H9 (cell line): ENCODE measurements at regions not wholly inside any gene's neighbourhood (a gene's known extent, or its start where the extent isn't known, plus 50 kb on each side); places are given as distances from the start of the nearest gene placed in this dataset.

Source experiments
- DNase-seq: peaks from one replicate; pipeline ENCODE4 v3.0.0-alpha.2; 2017
- H2AFZ ChIP-seq: one replicate; pipeline ENCODE4 v1.6.1; 2013; ENCODE audit warnings: mild to moderate bottlenecking, low read length, control low read depth, moderate library complexity
- H2AK5ac ChIP-seq: 2 replicates; pipeline ENCODE4 v1.6.1; 2013; ENCODE audit warnings: low read length, control low read depth, mixed read lengths; ENCODE audit not compliant: insufficient read length
- H2BK120ac ChIP-seq: one replicate; pipeline ENCODE4 v1.6.1; 2013; ENCODE audit warnings: low read depth, mild to moderate bottlenecking, low read length, control low read depth, inconsistent platforms; ENCODE audit not compliant: poor library complexity, severe bottlenecking
- H2BK12ac ChIP-seq: 2 replicates; pipeline ENCODE4 v1.6.1; 2013; ENCODE audit warnings: low read length, control low read depth, mixed read lengths, low read depth; ENCODE audit not compliant: insufficient read length
- H2BK15ac ChIP-seq: 2 replicates; pipeline ENCODE4 v1.6.1; 2013; ENCODE audit warnings: low read depth, low read length, control low read depth
- H2BK20ac ChIP-seq: one replicate; pipeline ENCODE4 v1.6.1; 2013; ENCODE audit warnings: low read depth, mild to moderate bottlenecking, low read length, control low read depth, inconsistent platforms; ENCODE audit not compliant: poor library complexity, severe bottlenecking
- H2BK5ac ChIP-seq: 2 replicates; pipeline ENCODE4 v1.6.1; 2013; ENCODE audit warnings: low read length, control low read depth, mixed read lengths; ENCODE audit not compliant: insufficient read length
- H3K14ac ChIP-seq: 2 replicates; pipeline ENCODE4 v1.6.1; 2013; ENCODE audit warnings: low read length, control low read depth; ENCODE audit not compliant: insufficient read depth
- H3K18ac ChIP-seq: 2 replicates; pipeline ENCODE4 v1.6.1; 2013; ENCODE audit warnings: low read depth, mild to moderate bottlenecking, mixed read lengths, low read length, control low read depth; ENCODE audit not compliant: insufficient read length
- H3K23ac ChIP-seq: 2 replicates; pipeline ENCODE4 v1.6.1; 2013; ENCODE audit warnings: low read length, control low read depth, mixed read lengths, low read depth; ENCODE audit not compliant: insufficient read length
- H3K23me2 ChIP-seq: 2 replicates; pipeline ENCODE4 v1.6.1; 2013; ENCODE audit warnings: low read depth, mild to moderate bottlenecking, mixed read lengths, low read length, control low read depth; ENCODE audit not compliant: insufficient read length, poor library complexity, severe bottlenecking
- H3K27ac ChIP-seq: 2 replicates; pipeline ENCODE4 v1.5.1; 2013; ENCODE audit warnings: low read length, control low read depth, mixed read lengths, low read depth; ENCODE audit not compliant: insufficient read length
- H3K27me3 ChIP-seq: 2 replicates; pipeline ENCODE4 v1.6.1; 2013; ENCODE audit warnings: low read length, control low read depth, inconsistent platforms; ENCODE audit not compliant: insufficient read depth
- H3K4ac ChIP-seq: 2 replicates; pipeline ENCODE4 v1.6.1; 2013; ENCODE audit warnings: low read depth, mild to moderate bottlenecking, control low read depth, inconsistent platforms, low read length, moderate library complexity
- H3K4me1 ChIP-seq: 2 replicates; pipeline ENCODE4 v1.6.1; 2013; ENCODE audit warnings: low read length, control low read depth, inconsistent platforms; ENCODE audit not compliant: insufficient read depth
- H3K4me2 ChIP-seq: 2 replicates; pipeline ENCODE4 v1.6.1; 2013; ENCODE audit warnings: low read length, control low read depth, mixed read lengths; ENCODE audit not compliant: insufficient read length, insufficient read depth
- H3K56ac ChIP-seq: 2 replicates; pipeline ENCODE4 v1.6.1; 2013; ENCODE audit warnings: low read depth, mild to moderate bottlenecking, mixed read lengths, low read length, control low read depth; ENCODE audit not compliant: insufficient read length
- H3K79me1 ChIP-seq: 2 replicates; pipeline ENCODE4 v1.6.1; 2013; ENCODE audit warnings: low read depth, mild to moderate bottlenecking, moderate library complexity, low read length, control low read depth, inconsistent platforms; ENCODE audit not compliant: insufficient read depth, poor library complexity, severe bottlenecking
- H3K79me2 ChIP-seq: 2 replicates; pipeline ENCODE4 v1.6.1; 2013; ENCODE audit warnings: low read length, control low read depth, inconsistent platforms; ENCODE audit not compliant: insufficient read depth
- H3K9ac ChIP-seq: 2 replicates; pipeline ENCODE4 v1.6.1; 2013; ENCODE audit warnings: low read length, control low read depth, mixed read lengths; ENCODE audit not compliant: insufficient read length; ENCODE audit errors: extremely low read depth
- H3K9me3 ChIP-seq: one replicate; pipeline ENCODE4 v1.6.1; 2013; ENCODE audit warnings: low read depth, low read length, inconsistent platforms; ENCODE audit not compliant: control insufficient read depth
- H3T11ph ChIP-seq: one replicate; pipeline ENCODE4 v1.6.1; 2013; ENCODE audit warnings: mild to moderate bottlenecking, low read length, control low read depth, inconsistent platforms
- H4K20me1 ChIP-seq: one replicate; pipeline ENCODE4 v1.6.1; 2013; ENCODE audit not compliant: control insufficient read depth, insufficient read length, insufficient read depth
- H4K5ac ChIP-seq: 2 replicates; pipeline ENCODE4 v1.6.1; 2013; ENCODE audit warnings: low read depth, mild to moderate bottlenecking, mixed read lengths, low read length, control low read depth; ENCODE audit not compliant: insufficient read length
- H4K8ac ChIP-seq: replicated peaks from 2 replicates; pipeline ENCODE4 v1.6.1; 2013; ENCODE audit warnings: low read length, control low read depth, mixed read lengths, low read depth; ENCODE audit not compliant: insufficient read length
- H4K91ac ChIP-seq: 2 replicates; pipeline ENCODE4 v1.6.1; 2013; ENCODE audit warnings: low read depth, mild to moderate bottlenecking, moderate library complexity, mixed read lengths, low read length, control low read depth; ENCODE audit not compliant: insufficient read length
- H3K27ac Mint-ChIP-seq, 3 experiments: 2 replicates in 2 of 3; 3 replicates in 1 of 3; pipeline ENCODE4 v1.8.0; 2020 to 2021; ENCODE audit warnings: mixed read lengths in 3 of 3, mild to moderate bottlenecking in 1 of 3, moderate library complexity in 1 of 3
- H3K27me3 Mint-ChIP-seq: 2 replicates; pipeline ENCODE4 v1.8.0; 2021; ENCODE audit warnings: low read depth, mild to moderate bottlenecking, moderate library complexity, mixed read lengths
- H3K36me3 Mint-ChIP-seq, 3 experiments: 2 replicates in 2 of 3; 3 replicates in 1 of 3; pipeline ENCODE4 v1.8.0; 2020 to 2021; ENCODE audit warnings: low read depth in 3 of 3, mixed read lengths in 3 of 3; ENCODE audit not compliant: insufficient read depth in 1 of 3
- H3K4me1 Mint-ChIP-seq, 2 experiments: 2 replicates each; pipeline ENCODE4 v1.8.0; 2020; ENCODE audit warnings: mixed read lengths in 2 of 2
- H3K4me3 Mint-ChIP-seq, 2 experiments: 2 replicates in 1 of 2; 3 replicates in 1 of 2; pipeline ENCODE4 v1.8.0; 2020 to 2021; ENCODE audit warnings: mild to moderate bottlenecking in 2 of 2, mixed read lengths in 2 of 2, moderate library complexity in 1 of 2
- H3K9me3 Mint-ChIP-seq, 2 experiments: 2 replicates in 1 of 2; 3 replicates in 1 of 2; pipeline ENCODE4 v1.8.0; 2020; ENCODE audit warnings: mild to moderate bottlenecking in 2 of 2, mixed read lengths in 2 of 2, moderate library complexity in 1 of 2
- CTCF ChIP-seq: fragments of 200-600 bp; sonication (generic); conservative IDR thresholded peaks from 3 replicates; pipeline ENCODE4 v1.8.0; 2021; ENCODE audit warnings: antibody characterized with exemption, mild to moderate bottlenecking
- WGBS: extraction: QIAGEN DNeasy Blood & Tissue Kit; methylation state at CpG from one replicate; pipeline ENCODE4 v1.1.7; 2013; ENCODE audit warnings: missing lambda C conversion rate, low lambda C conversion rate, mixed read lengths; ENCODE audit not compliant: insufficient read length; ENCODE audit errors: extremely low coverage; 5-methylcytosine and 5-hydroxymethylcytosine counted together

- Histone ChIP-seq H4K20me1 (no peaks in the 10 kb centered on the region), H3K27ac (no peak overlapping the region), H3K4me1 (no peaks in the 10 kb centered on the region), H2AFZ (no peak overlapping the region), H3K23me2 (no peaks in the 10 kb centered on the region), H2AK5ac (no peak overlapping the region), H4K5ac (no peak overlapping the region), H2BK12ac (no peak overlapping the region), H2BK5ac (no peak overlapping the region), H4K8ac (no peak overlapping the region), H3K9me3 (no peaks in the 10 kb centered on the region), H3K79me1 (no peaks in the 10 kb centered on the region), H3K18ac (no peak overlapping the region), H3K56ac (no peak overlapping the region), H3K4me2 (no peak overlapping the region), H4K91ac (no peak overlapping the region), H2BK20ac (no peak overlapping the region), H3T11ph (no peak overlapping the region), H2BK15ac (no peak overlapping the region), H3K4ac (no peak overlapping the region), H3K79me2 (no peaks in the 10 kb centered on the region), H3K27me3 (no peaks in the 10 kb centered on the region), H3K23ac (no peak overlapping the region), H2BK120ac (no peak overlapping the region), H3K14ac (no peak overlapping the region), H3K9ac (no peak overlapping the region)
- no peak for TF ChIP-seq CTCF
- WGBS: no CpG with 5 or more reads among the region's 2 CpGs
- DNase-seq: no peak
- Mint-ChIP-seq H3K27ac (no peak overlapping the region), H3K9me3 (peaks cover 4 to 8% of the 10 kb centered on the region in 2 experiments; a peak in 4 of 5 replicates), H3K36me3 (peaks cover 0 to 5% (median 0%) of the 10 kb centered on the region in 3 experiments; a peak in 2 of 7 replicates), H3K4me1 (no peaks in the 10 kb centered on the region), H3K4me3 (no peak overlapping the region), H3K27me3 (no peaks in the 10 kb centered on the region)
Observed at GRCh38 chr12:78324234-78324633, 493.5 kb downstream of the NAV3 start.
